Endodermal cell (in vitro differentiated cells): ENCODE measurements at regions not wholly inside any gene's neighbourhood (a gene's known extent, or its start where the extent isn't known, plus 50 kb on each side); places are given as distances from the start of the nearest gene placed in this dataset.

Experiments
- DNase-seq: peaks from one replicate; pipeline ENCODE4 v3.0.0-alpha.2; 2017
- H3K27ac ChIP-seq: 2 replicates; pipeline ENCODE4 v1.5.1; 2013; ENCODE audit warnings: mild to moderate bottlenecking, low read depth, low read length, moderate library complexity
- H3K27me3 ChIP-seq: 2 replicates; pipeline ENCODE4 v1.6.1; 2013; ENCODE audit warnings: mild to moderate bottlenecking, low read length, moderate library complexity; ENCODE audit not compliant: insufficient read depth, control insufficient read depth, poor library complexity, severe bottlenecking
- H3K36me3 ChIP-seq: 2 replicates; pipeline ENCODE4 v1.7.0; 2013; ENCODE audit warnings: mild to moderate bottlenecking, low read length, moderate library complexity; ENCODE audit not compliant: control insufficient read depth, insufficient read depth
- H3K4me1 ChIP-seq: one replicate; pipeline ENCODE4 v1.7.0; 2013; ENCODE audit warnings: low read length; ENCODE audit not compliant: control insufficient read depth, insufficient read depth
- H3K4me3 ChIP-seq: 2 replicates; pipeline ENCODE4 v1.5.1; 2013; ENCODE audit warnings: mild to moderate bottlenecking, low read length, moderate library complexity
- H3K9ac ChIP-seq: 2 replicates; pipeline ENCODE4 v1.6.1; 2013; ENCODE audit warnings: mild to moderate bottlenecking, low read length, moderate library complexity; ENCODE audit not compliant: poor library complexity, severe bottlenecking; ENCODE audit errors: extremely low read depth
- H3K9me3 ChIP-seq: 2 replicates; pipeline ENCODE4 v1.6.1; 2013; ENCODE audit warnings: mild to moderate bottlenecking, low read length, moderate library complexity; ENCODE audit not compliant: control insufficient read depth
- H3K27ac Mint-ChIP-seq: 2 replicates; pipeline ENCODE4 v1.8.0; 2020; ENCODE audit warnings: mixed read lengths
- H3K27me3 Mint-ChIP-seq: 2 replicates; pipeline ENCODE4 v1.8.0; 2021; ENCODE audit warnings: mild to moderate bottlenecking, mixed read lengths; ENCODE audit not compliant: insufficient read depth
- H3K36me3 Mint-ChIP-seq: 2 replicates; pipeline ENCODE4 v1.8.0; 2020; ENCODE audit warnings: low read depth, mixed read lengths
- H3K4me1 Mint-ChIP-seq: 2 replicates; pipeline ENCODE4 v1.8.0; 2020; ENCODE audit warnings: mixed read lengths
- H3K4me3 Mint-ChIP-seq: 2 replicates; pipeline ENCODE4 v1.8.0; 2020; ENCODE audit warnings: mild to moderate bottlenecking, moderate library complexity, mixed read lengths
- H3K9me3 Mint-ChIP-seq: 2 replicates; pipeline ENCODE4 v1.8.0; 2020; ENCODE audit warnings: mild to moderate bottlenecking, mixed read lengths
- CTCF ChIP-seq: fragments of 200-600 bp; sonication (generic); conservative IDR thresholded peaks from 2 replicates; pipeline ENCODE4 v1.5.0; 2021; ENCODE audit warnings: antibody characterized with exemption, mild to moderate bottlenecking
- WGBS, 2 experiments: methylation state at CpG; one replicate each; pipeline versions ENCODE4 v1.1.5 to v1.1.7; 2013; ENCODE audit warnings: missing lambda C conversion rate in 2 of 2, mixed read lengths in 1 of 2; ENCODE audit not compliant: insufficient coverage in 1 of 2, insufficient read length in 1 of 2; 5-methylcytosine and 5-hydroxymethylcytosine counted together

DNA sequence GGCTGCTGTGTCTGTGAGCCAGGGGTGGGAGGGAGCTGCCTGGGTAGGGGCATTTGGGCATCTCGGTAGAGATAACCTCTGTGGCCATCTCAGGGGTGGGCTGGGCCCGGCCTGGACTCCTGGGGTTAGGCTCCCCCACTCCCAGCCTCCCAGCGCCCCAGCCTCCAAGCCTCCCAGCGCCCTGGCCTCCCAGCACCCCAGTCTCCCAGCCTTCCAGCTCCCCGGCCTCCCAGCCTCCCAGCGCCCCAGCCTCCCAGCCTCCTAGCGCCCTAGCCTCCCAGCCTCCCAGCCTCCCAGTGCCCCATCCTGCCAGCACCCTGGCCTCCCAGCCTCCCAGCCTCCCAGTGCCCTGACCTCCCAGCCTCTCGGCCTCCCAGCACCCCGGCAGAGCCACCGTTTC is 85.1 kb upstream of the TTC34 start:
- no peaks in the 10 kb centered on the region for H3K27me3 ChIP-seq
- no peaks in the 10 kb centered on the region for H3K27me3 Mint-ChIP-seq
- H3K4me1 Mint-ChIP-seq: no peaks in the 10 kb centered on the region
- WGBS, 2 experiments: 80 to 100% methylated on average over 1 to 10 of the region's 10 CpGs
- no peak for DNase-seq
- H3K27ac ChIP-seq: no peak overlapping the region
- peaks cover 76% of the 10 kb centered on the region for H3K9me3 Mint-ChIP-seq
- no peak overlapping the region for H3K4me3 Mint-ChIP-seq
- no peak overlapping the region for H3K27ac Mint-ChIP-seq
- no peaks in the 10 kb centered on the region for H3K4me1 ChIP-seq
- peaks cover 4% of the 10 kb centered on the region for H3K36me3 Mint-ChIP-seq
- peaks cover 8% of the 10 kb centered on the region for H3K9me3 ChIP-seq
- TF ChIP-seq CTCF: no peak
- no peak overlapping the region for H3K4me3 ChIP-seq
- H3K36me3 ChIP-seq: no peaks in the 10 kb centered on the region
- H3K9ac ChIP-seq: no peak overlapping the region

- 82 to 83% methylated on average over 13 to 28 of the region's 28 CpGs for WGBS, 2 experiments
- H3K4me3 ChIP-seq: no peak overlapping the region
- DNase-seq: no peak
- no peak for TF ChIP-seq CTCF
- H3K9me3 ChIP-seq: peaks cover 17% of the 10 kb centered on the region
- Mint-ChIP-seq H3K27ac (no peak overlapping the region), H3K4me1 (no peaks in the 10 kb centered on the region), H3K36me3 (peaks cover 5% of the 10 kb centered on the region), H3K4me3 (no peak overlapping the region), H3K9me3 (peaks cover 79% of the 10 kb centered on the region), H3K27me3 (no peaks in the 10 kb centered on the region)
- H3K27me3 ChIP-seq: no peaks in the 10 kb centered on the region
- H3K4me1 ChIP-seq: no peaks in the 10 kb centered on the region
- no peak overlapping the region for H3K9ac ChIP-seq
- no peak overlapping the region for H3K27ac ChIP-seq
- no peaks in the 10 kb centered on the region for H3K36me3 ChIP-seq
These were observed 86.7 kb upstream of the TTC34 start for GRCh38 chr1:2887941-2888855.

- no peak for DNase-seq
- Mint-ChIP-seq H3K4me3 (no peak overlapping the region), H3K27ac (no peak overlapping the region), H3K36me3 (peaks cover 7% of the 10 kb centered on the region), H3K4me1 (no peaks in the 10 kb centered on the region), H3K27me3 (no peaks in the 10 kb centered on the region), H3K9me3 (peaks cover 84% of the 10 kb centered on the region)
- Histone ChIP-seq H3K27me3 (no peaks in the 10 kb centered on the region), H3K4me1 (no peaks in the 10 kb centered on the region), H3K4me3 (no peak overlapping the region), H3K9ac (no peak overlapping the region), H3K36me3 (no peaks in the 10 kb centered on the region), H3K9me3 (peaks cover 22% of the 10 kb centered on the region), H3K27ac (no peak overlapping the region)
- WGBS, 2 experiments: 73 to 74% methylated on average over 13 to 14 of the region's 14 CpGs
- TF ChIP-seq CTCF: no peak
These were observed 88.8 kb upstream of the TTC34 start for GRCh38 chr1:2890221-2890850.
